ENCODE measurements at regions not wholly inside any gene's neighbourhood (a gene's known extent, or its start where the extent isn't known, plus 50 kb on each side); places are given as distances from the start of the nearest gene placed in this dataset.

- DNase-seq: peak; percentile 36
Measured at GRCh38 chrX:40174854-40175510, 77.2 kb upstream of the BCOR start.

GRCh38 chrX:40174001-40174853 lies 76.5 kb upstream of the BCOR start:
- DNase-seq: peak; percentile 43

GRCh38 chrX:40173143-40174000 lies 75.6 kb upstream of the BCOR start:
- DNase-seq: no peak

- no peak for DNase-seq
Measured at GRCh38 chrX:40172401-40173142, 74.8 kb upstream of the BCOR start.

GRCh38 chrX:40171513-40172400 lies 74.0 kb upstream of the BCOR start:
- DNase-seq: no peak

- DNase-seq: no peak
Measured at GRCh38 chrX:40170830-40171512, 73.2 kb upstream of the BCOR start.

GRCh38 chrX:40169193-40170101 lies 71.7 kb upstream of the BCOR start:
- DNase-seq: peak; percentile 69

GRCh38 chrX:40168480-40169011 lies 70.8 kb upstream of the BCOR start:
- DNase-seq: no peak

GRCh38 chrX:40167850-40168479 lies 70.2 kb upstream of the BCOR start:
- no peak for DNase-seq

GRCh38 chrX:40167233-40167849 lies 69.6 kb upstream of the BCOR start:
- DNase-seq: no peak

GRCh38 chrX:40166582-40166981 lies 68.8 kb upstream of the BCOR start:
- DNase-seq: no peak

- DNase-seq: no peak
Measured at GRCh38 chrX:40165861-40166260, 68.1 kb upstream of the BCOR start.

- no peak for DNase-seq
Measured at GRCh38 chrX:40165206-40165605, 67.4 kb upstream of the BCOR start.

GRCh38 chrX:40164751-40165150 lies 67.0 kb upstream of the BCOR start:
- DNase-seq: no peak

- DNase-seq: no peak
Measured at GRCh38 chrX:40158036-40158706, 60.4 kb upstream of the BCOR start.

GRCh38 chrX:40157228-40158035 lies 59.7 kb upstream of the BCOR start:
- DNase-seq: no peak

Data from activated T-cell treated with anti-CD3 and anti-CD28 coated beads for 4 hours (primary cell).